Astrocyte of the cerebellum (primary cell): ENCODE measurements at regions not wholly inside any gene's neighbourhood (a gene's known extent, or its start where the extent isn't known, plus 50 kb on each side); places are given as distances from the start of the nearest gene placed in this dataset.

Source experiments
- DNase-seq: peaks from one replicate; pipeline ENCODE4 v3.0.0-alpha.2; 2011; ENCODE audit warnings: low read depth
- H3K4me3 ChIP-seq: 2 replicates; pipeline ENCODE4 v1.5.1; 2011; ENCODE audit warnings: mild to moderate bottlenecking, low read depth, low read length, moderate library complexity
- in situ Hi-C: cut with HindIII; loops from 2 replicates; pipeline ENCODE4 v1.10.0; 2017; ENCODE audit warnings: low sequenced_read_pairs
- TF ChIP-seq, protein P1 (sequence below): IDR thresholded peaks from 2 replicates; pipeline ENCODE4 v1.5.1; 2012; ENCODE audit warnings: low read length, low read depth, moderate library complexity, mild to moderate bottlenecking; ENCODE audit errors: missing control alignments

DNA sequence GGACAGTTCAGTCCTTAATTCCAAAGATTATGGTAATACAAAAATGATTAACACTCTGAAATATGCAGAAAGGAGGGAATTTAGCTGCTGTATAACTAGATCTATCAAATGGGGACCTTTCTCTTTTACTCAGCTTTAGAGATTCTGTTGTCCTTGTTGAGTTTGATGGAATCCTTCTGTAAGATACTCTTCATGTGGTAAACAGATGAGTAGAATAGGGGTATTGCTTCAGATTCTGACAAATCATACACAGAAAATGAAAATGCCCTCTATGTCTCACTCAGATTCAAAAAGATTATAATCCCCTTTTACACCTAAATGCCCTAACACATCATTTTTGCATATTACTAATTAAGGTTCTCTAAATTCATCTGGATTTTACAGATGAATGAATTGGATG, 50.7 kb downstream of the ARHGAP35 start:
- DNase-seq = no peak
- no peak overlapping the region for H3K4me3 ChIP-seq
- TF ChIP-seq, protein P1, sequence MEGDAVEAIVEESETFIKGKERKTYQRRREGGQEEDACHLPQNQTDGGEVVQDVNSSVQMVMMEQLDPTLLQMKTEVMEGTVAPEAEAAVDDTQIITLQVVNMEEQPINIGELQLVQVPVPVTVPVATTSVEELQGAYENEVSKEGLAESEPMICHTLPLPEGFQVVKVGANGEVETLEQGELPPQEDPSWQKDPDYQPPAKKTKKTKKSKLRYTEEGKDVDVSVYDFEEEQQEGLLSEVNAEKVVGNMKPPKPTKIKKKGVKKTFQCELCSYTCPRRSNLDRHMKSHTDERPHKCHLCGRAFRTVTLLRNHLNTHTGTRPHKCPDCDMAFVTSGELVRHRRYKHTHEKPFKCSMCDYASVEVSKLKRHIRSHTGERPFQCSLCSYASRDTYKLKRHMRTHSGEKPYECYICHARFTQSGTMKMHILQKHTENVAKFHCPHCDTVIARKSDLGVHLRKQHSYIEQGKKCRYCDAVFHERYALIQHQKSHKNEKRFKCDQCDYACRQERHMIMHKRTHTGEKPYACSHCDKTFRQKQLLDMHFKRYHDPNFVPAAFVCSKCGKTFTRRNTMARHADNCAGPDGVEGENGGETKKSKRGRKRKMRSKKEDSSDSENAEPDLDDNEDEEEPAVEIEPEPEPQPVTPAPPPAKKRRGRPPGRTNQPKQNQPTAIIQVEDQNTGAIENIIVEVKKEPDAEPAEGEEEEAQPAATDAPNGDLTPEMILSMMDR = no peak
- in situ Hi-C loops = no loop called here

DNA sequence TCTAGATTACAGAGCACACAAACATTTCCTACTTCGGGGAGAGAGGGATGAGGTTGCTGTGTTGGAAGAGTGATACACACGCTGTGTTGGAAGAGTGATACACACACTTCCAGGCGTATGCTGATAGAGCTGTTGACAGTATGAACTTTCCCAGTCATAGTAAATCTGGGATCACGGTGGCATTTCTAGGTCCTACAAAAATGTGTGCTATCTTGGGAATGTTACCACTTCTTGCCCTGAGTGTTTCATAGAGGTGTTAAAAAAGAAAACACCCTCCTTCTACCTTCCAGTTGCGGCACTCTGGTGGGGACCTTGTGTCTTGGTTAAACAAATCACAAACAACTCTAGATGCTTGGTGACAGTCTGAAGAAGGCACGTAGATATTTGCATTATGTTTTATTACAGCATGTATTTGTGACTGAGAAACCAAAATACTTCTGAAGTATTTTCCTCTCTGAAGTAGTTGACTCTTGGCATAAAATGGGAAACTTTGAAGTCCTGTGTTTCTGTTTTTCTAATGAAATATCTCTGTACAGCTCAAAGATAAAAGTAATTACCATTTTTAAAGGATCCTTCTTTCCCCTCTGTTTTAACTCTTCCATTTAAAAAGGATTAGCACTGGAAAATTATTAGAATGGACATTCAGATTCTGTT, 52.5 kb downstream of the ARHGAP35 start:
- no peak for DNase-seq

DNA sequence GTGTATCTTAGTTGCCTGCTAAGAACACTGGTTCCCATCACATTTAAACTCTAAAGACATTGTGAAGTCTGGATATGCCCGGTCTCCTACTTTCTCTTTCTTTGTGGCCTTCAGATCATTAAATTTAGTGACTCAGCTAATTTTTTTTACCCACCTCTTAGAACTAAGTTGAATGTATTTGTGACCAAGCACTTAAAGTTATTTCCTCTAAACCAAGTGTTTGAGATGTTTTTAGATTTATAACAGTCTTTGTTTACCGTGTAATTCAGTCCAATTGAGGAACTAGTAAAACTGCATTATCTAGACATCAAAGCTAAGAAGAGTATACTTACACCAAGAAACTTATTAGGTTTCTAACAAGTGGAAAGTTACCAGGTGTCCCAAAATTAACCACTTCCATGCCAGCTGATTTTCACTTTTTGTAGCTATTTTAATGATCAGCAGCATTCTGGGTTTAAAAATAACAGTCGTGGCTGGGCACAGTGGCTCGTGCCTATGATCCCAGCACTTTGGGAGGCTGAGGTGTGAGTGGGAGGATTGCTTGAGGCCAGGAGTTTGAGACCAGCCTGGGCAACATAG, 53.1 kb downstream of the ARHGAP35 start:
- in situ Hi-C loops = no loop called here
- TF ChIP-seq, protein P1 = no peak
- H3K4me3 ChIP-seq = no peak overlapping the region
- DNase-seq = no peak

More for the DNA sequence above, 52.5 kb downstream of the ARHGAP35 start:
- no peak overlapping the region for H3K4me3 ChIP-seq
- TF ChIP-seq, protein P1 = no peak
- in situ Hi-C loops = no loop called here

DNA sequence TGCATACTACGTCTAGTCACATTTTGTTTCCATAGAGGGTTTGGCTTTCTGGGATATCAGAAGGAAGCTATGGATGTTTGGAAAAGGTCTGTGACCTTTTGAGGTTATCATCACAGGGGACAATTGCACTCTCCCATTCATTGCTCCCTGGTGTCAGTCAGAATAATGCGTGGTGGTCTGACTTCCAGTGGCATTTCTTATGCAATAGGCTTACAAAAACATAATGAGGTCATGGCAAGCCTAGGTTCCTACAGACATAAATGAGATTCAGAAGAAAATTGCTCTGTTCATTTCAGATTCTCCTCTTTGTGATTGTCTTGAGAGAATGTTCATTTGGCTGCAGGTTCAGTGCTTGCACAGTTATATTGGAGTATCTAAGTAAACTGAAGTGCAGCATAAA, 54.6 kb downstream of the ARHGAP35 start:
- no peak for DNase-seq
- no peak overlapping the region for H3K4me3 ChIP-seq
- in situ Hi-C loops = no loop called here
- TF ChIP-seq, protein P1 = no peak

DNA sequence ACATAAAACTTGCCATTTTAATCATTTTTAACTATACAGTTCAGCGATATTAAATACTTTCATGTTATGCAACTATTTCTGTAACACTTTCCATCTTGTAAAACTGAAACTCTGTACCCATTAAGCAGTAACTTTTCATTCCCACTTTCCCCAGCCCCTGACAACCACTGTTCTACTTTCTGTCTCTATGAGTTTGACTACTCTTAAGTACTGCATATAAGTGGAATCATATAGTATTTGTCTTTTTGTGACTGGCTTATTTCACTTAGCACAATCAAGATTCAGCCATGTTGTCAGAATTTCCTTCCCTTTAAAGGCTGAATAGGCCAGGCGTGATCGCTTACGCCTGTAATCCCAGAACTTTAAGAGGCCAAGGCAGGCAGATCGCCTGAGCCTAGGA, 56.2 kb downstream of the ARHGAP35 start:
- in situ Hi-C loops = no loop called here
- DNase-seq = no peak
- TF ChIP-seq, protein P1 = no peak
- H3K4me3 ChIP-seq = no peak overlapping the region

DNA sequence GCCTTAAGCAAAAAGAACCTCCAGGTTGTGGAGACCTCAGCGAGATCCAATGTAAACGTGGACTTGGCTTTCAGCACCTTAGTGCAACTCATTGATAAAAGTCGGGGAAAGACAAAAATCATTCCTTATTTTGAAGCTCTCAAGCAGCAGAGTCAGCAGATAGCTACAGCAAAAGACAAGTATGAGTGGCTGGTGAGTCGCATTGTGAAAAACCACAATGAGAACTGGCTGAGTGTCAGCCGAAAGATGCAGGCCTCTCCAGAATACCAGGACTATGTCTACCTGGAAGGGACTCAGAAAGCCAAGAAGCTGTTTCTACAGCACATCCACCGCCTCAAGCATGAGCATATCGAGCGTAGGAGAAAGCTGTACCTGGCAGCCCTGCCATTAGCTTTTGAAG, 58.5 kb downstream of the ARHGAP35 start:
- DNase-seq = no peak
- TF ChIP-seq, protein P1 = no peak
- in situ Hi-C loops = no loop called here
- no peak overlapping the region for H3K4me3 ChIP-seq
